ENCODE measurements at regions not wholly inside any gene's neighbourhood (a gene's known extent, or its start where the extent isn't known, plus 50 kb on each side); places are given as distances from the start of the nearest gene placed in this dataset.

DNA sequence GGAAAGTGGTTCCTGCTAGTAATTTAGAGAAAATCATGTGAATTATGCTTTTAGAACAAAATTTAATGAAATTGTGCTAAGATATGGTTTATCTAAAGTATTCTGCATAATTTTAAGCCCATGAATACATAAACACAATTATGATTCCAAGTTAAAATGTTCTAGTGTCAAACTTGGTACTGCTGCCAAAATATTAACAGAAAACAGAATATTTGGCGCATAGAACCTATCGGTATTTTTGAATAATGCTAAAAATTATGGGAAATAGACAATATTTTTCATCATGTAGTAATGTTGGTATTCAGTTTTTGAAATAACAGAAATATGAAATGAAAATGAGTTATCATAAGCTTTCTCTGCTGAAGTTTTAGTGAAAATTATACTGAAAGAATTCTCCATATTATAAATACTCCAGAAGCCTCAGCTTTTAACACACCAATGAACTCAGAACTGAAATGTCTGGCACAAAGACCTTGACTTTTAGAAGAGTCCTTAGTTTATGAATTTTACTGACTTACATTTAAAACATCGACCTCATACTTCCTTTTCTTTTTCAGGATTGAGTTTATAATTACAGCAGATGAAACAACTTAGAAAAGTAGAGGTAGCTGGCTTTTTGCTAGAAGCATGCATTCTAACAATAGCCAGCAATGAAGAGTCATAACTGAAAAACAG lies 1192.3 kb upstream of the GJE1 start:
- TF ChIP-seq EZH2 (IDR thresholded peaks at IDR 0.05; ENCODE audit: borderline replicate concordance, low read length), result no peak
- TF ChIP-seq, protein P1, sequence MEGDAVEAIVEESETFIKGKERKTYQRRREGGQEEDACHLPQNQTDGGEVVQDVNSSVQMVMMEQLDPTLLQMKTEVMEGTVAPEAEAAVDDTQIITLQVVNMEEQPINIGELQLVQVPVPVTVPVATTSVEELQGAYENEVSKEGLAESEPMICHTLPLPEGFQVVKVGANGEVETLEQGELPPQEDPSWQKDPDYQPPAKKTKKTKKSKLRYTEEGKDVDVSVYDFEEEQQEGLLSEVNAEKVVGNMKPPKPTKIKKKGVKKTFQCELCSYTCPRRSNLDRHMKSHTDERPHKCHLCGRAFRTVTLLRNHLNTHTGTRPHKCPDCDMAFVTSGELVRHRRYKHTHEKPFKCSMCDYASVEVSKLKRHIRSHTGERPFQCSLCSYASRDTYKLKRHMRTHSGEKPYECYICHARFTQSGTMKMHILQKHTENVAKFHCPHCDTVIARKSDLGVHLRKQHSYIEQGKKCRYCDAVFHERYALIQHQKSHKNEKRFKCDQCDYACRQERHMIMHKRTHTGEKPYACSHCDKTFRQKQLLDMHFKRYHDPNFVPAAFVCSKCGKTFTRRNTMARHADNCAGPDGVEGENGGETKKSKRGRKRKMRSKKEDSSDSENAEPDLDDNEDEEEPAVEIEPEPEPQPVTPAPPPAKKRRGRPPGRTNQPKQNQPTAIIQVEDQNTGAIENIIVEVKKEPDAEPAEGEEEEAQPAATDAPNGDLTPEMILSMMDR (IDR thresholded peaks at IDR 0.05; ENCODE audit: low read length), result no peak
- Histone ChIP-seq H3K79me2 (ENCODE audit: insufficient read depth, low read length) (no peaks in the 10 kb centered on the region), H3K36me3 (ENCODE audit: insufficient read depth, low read length) (no peaks in the 10 kb centered on the region), H3K4me2 (ENCODE audit: low read length) (no peak overlapping the region), H3K27me3 (ENCODE audit: insufficient read depth, low read length) (no peaks in the 10 kb centered on the region), H2AFZ (ENCODE audit: low read length) (no peak overlapping the region), H4K20me1 (ENCODE audit: insufficient read depth, low read length) (no peaks in the 10 kb centered on the region), H3K9ac (ENCODE audit: low read length) (no peak overlapping the region), H3K4me1 (ENCODE audit: insufficient read depth, low read length, severe bottlenecking) (no peaks in the 10 kb centered on the region), H3F3A (ENCODE audit: insufficient read depth, low read length) (no peaks in the 10 kb centered on the region), H3K4me3 (ENCODE audit: low read depth, low read length, poor library complexity, severe bottlenecking) (no peak overlapping the region), H3K9me2 (ENCODE audit: low read depth, low read length) (no peaks in the 10 kb centered on the region), H3K9me3 (ENCODE audit: low read length) (no peaks in the 10 kb centered on the region), H3K27ac (ENCODE audit: low read depth, low read length, poor library complexity, severe bottlenecking) (no peak overlapping the region)

DNA sequence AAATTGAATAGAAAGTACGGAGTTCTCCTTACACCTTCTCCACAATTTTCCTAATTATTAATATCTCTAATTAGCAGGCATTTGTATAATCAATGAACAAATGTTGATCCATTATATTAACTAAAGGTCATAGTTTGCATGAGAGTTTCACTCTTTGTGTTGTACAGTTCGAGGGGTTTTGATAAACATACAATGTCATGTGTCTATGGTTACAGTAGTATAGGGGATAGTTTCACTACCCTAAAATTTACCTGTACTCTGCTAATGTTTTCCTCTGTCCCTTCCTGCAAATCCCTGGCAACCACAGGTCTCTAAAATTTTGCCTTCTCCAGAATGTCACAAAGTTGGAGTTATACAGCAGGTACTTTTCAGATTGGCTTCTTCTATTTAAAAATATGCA lies 1199.8 kb upstream of the GJE1 start:
- Histone ChIP-seq H3K27ac (ENCODE audit: low read depth, low read length, poor library complexity, severe bottlenecking) (no peak overlapping the region), H3K4me2 (ENCODE audit: low read length) (no peak overlapping the region), H3K79me2 (ENCODE audit: insufficient read depth, low read length) (no peaks in the 10 kb centered on the region), H3K9ac (ENCODE audit: low read length) (no peak overlapping the region), H3K36me3 (ENCODE audit: insufficient read depth, low read length) (no peaks in the 10 kb centered on the region), H3K27me3 (ENCODE audit: insufficient read depth, low read length) (no peaks in the 10 kb centered on the region), H4K20me1 (ENCODE audit: insufficient read depth, low read length) (no peaks in the 10 kb centered on the region), H3K4me1 (ENCODE audit: insufficient read depth, low read length, severe bottlenecking) (no peaks in the 10 kb centered on the region), H2AFZ (ENCODE audit: low read length) (no peak overlapping the region), H3K9me2 (ENCODE audit: low read depth, low read length) (no peaks in the 10 kb centered on the region), H3K9me3 (ENCODE audit: low read length) (no peaks in the 10 kb centered on the region), H3K4me3 (ENCODE audit: low read depth, low read length, poor library complexity, severe bottlenecking) (no peak overlapping the region), H3F3A (ENCODE audit: insufficient read depth, low read length) (no peaks in the 10 kb centered on the region)
- TF ChIP-seq EZH2 (IDR thresholded peaks at IDR 0.05; ENCODE audit: borderline replicate concordance, low read length), result no peak
- TF ChIP-seq, protein P1 (IDR thresholded peaks at IDR 0.05; ENCODE audit: low read length), result no peak

DNA sequence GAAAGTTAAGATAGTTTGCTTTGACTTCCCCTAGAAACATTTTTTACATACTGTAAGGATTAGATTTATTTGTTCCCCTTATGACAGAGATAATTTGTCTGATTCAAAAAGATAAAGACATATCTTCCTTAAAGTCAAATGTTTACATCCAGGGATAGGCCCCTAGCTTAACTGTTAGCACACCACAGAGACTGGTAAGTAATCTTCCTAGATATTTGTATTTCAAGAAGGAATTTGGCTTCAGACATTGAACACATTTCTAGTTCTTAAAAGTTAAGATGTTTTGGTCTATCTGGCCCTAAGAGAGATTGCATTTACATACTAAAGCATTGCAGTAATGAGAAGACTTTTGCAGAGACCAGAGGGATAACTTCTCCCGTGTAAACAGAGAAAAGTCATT lies 1201.1 kb upstream of the GJE1 start:
- Histone ChIP-seq H3K36me3 (ENCODE audit: insufficient read depth, low read length) (no peaks in the 10 kb centered on the region), H3K9me2 (ENCODE audit: low read depth, low read length) (no peaks in the 10 kb centered on the region), H2AFZ (ENCODE audit: low read length) (peak overlapping the region; percentile 48; the same call in 1 of the 2 replicates), H3K79me2 (ENCODE audit: insufficient read depth, low read length) (no peaks in the 10 kb centered on the region), H3K4me2 (ENCODE audit: low read length) (no peak overlapping the region), H3K4me1 (ENCODE audit: insufficient read depth, low read length, severe bottlenecking) (no peaks in the 10 kb centered on the region), H3K9ac (ENCODE audit: low read length) (no peak overlapping the region), H4K20me1 (ENCODE audit: insufficient read depth, low read length) (no peaks in the 10 kb centered on the region), H3K27ac (ENCODE audit: low read depth, low read length, poor library complexity, severe bottlenecking) (no peak overlapping the region), H3F3A (ENCODE audit: insufficient read depth, low read length) (no peaks in the 10 kb centered on the region), H3K27me3 (ENCODE audit: insufficient read depth, low read length) (no peaks in the 10 kb centered on the region), H3K9me3 (ENCODE audit: low read length) (no peaks in the 10 kb centered on the region), H3K4me3 (ENCODE audit: low read depth, low read length, poor library complexity, severe bottlenecking) (no peak overlapping the region)
- TF ChIP-seq, protein P1 (IDR thresholded peaks at IDR 0.05; ENCODE audit: low read length), result no peak
